Coronary artery (tissue), 2 donors: ENCODE measurements at regions not wholly inside any gene's neighbourhood (a gene's known extent, or its start where the extent isn't known, plus 50 kb on each side); places are given as distances from the start of the nearest gene placed in this dataset.

Experiments used
- DNase-seq: peaks from one replicate; pipeline ENCODE4 v3.0.0-alpha.2; 2017; ENCODE audit warnings: low spot score
- H3K27ac ChIP-seq, 2 donors: fragments of 200-600 bp; sonication (generic); one replicate each; pipeline ENCODE4 v1.5.1; 2016 to 2019
- H3K4me3 ChIP-seq: fragments of 200-600 bp; sonication (generic); 2 replicates; pipeline ENCODE4 v1.5.1; 2016; ENCODE audit warnings: mild to moderate bottlenecking, moderate library complexity
- CTCF ChIP-seq: fragments of 200-600 bp; sonication (generic); IDR thresholded peaks from one replicate; pipeline ENCODE4 v1.5.1; 2019; ENCODE audit warnings: antibody characterized with exemption

GRCh38 chr9:72471096-72471495 is 50.3 kb upstream of the TMC1 start:
- H3K27ac ChIP-seq, result no peak overlapping the region
- H3K4me3 ChIP-seq, result no peak overlapping the region

GRCh38 chr9:72467766-72468738 is 53.4 kb upstream of the TMC1 start:
- Histone ChIP-seq H3K4me3 (no peak overlapping the region), H3K27ac (no peak overlapping the region)
- no peak for DNase-seq
- TF ChIP-seq CTCF, result no peak

More at GRCh38 chr9:72471096-72471495, 50.3 kb upstream of the TMC1 start:
- no peak for TF ChIP-seq CTCF
- no peak for DNase-seq

GRCh38 chr9:72465593-72465984 is 55.8 kb upstream of the TMC1 start:
- no peak overlapping the region for H3K4me3 ChIP-seq
- no peak overlapping the region for H3K27ac ChIP-seq
- no peak for TF ChIP-seq CTCF
- no peak for DNase-seq

- Histone ChIP-seq H3K4me3 (peak overlapping the region; percentile 49), H3K27ac (no peak overlapping the region)
- no peak for DNase-seq
- no peak for TF ChIP-seq CTCF
Observed at GRCh38 chr9:72464857-72465592, 56.4 kb upstream of the TMC1 start.

- DNase-seq, result no peak
- Histone ChIP-seq H3K4me3 (no peak overlapping the region), H3K27ac (no peak overlapping the region)
- TF ChIP-seq CTCF, result no peak
Observed at GRCh38 chr9:72462340-72462739, 59.1 kb upstream of the TMC1 start.

- DNase-seq, result no peak
- TF ChIP-seq CTCF, result no peak
- Histone ChIP-seq H3K4me3 (no peak overlapping the region), H3K27ac (no peak overlapping the region)
Observed at GRCh38 chr9:72460342-72461312, 60.8 kb upstream of the TMC1 start.
